BLaER1 treated with 17β-estradiol and CSF1 and Interleukin-3, amounts not matched to agents 10 nM and 100 nM (cell line): ENCODE measurements at regions not wholly inside any gene's neighbourhood (a gene's known extent, or its start where the extent isn't known, plus 50 kb on each side); places are given as distances from the start of the nearest gene placed in this dataset.
"Not testable (repeated sequence)": the region's sequence is repeated elsewhere in the genome, so short reads cannot be mapped to it uniquely, and the experiment has no call there.

Experiments
- H3K27ac ChIP-seq, 11 experiments: shearing (Covaris generic); formaldehyde crosslinking; 2 replicates each; pipeline ENCODE4 v1.8.1; 2022
- H3K27me3 ChIP-seq, 11 experiments: shearing (Covaris generic); formaldehyde crosslinking; 2 replicates each; pipeline ENCODE4 v1.8.1; 2022
- H3K36me3 ChIP-seq, 11 experiments: shearing (Covaris generic); formaldehyde crosslinking; 2 replicates each; pipeline ENCODE4 v1.8.1; 2022
- H3K4me1 ChIP-seq, 10 experiments: shearing (Covaris generic); formaldehyde crosslinking; 2 replicates each; pipeline ENCODE4 v1.8.1; 2022
- H3K4me2 ChIP-seq, 11 experiments: shearing (Covaris generic); formaldehyde crosslinking; 2 replicates each; pipeline ENCODE4 v1.8.1; 2022
- H3K4me3 ChIP-seq, 10 experiments: shearing (Covaris generic); formaldehyde crosslinking; 2 replicates each; pipeline ENCODE4 v1.8.1; 2022
- H3K9ac ChIP-seq, 11 experiments: shearing (Covaris generic); formaldehyde crosslinking; 2 replicates each; pipeline ENCODE4 v1.8.1; 2022
- H3K9me3 ChIP-seq, 11 experiments: shearing (Covaris generic); formaldehyde crosslinking; replicated peaks in 1 of 11; 2 replicates each; pipeline ENCODE4 v1.8.1; 2022
- H4K20me1 ChIP-seq, 11 experiments: shearing (Covaris generic); formaldehyde crosslinking; 2 replicates each; pipeline ENCODE4 v1.8.1; 2022
- Cebpa-rat ChIP-seq, 11 experiments: shearing (Covaris generic); IDR thresholded peaks; 2 replicates each; pipeline ENCODE4 v1.8.1; 2022

DNA sequence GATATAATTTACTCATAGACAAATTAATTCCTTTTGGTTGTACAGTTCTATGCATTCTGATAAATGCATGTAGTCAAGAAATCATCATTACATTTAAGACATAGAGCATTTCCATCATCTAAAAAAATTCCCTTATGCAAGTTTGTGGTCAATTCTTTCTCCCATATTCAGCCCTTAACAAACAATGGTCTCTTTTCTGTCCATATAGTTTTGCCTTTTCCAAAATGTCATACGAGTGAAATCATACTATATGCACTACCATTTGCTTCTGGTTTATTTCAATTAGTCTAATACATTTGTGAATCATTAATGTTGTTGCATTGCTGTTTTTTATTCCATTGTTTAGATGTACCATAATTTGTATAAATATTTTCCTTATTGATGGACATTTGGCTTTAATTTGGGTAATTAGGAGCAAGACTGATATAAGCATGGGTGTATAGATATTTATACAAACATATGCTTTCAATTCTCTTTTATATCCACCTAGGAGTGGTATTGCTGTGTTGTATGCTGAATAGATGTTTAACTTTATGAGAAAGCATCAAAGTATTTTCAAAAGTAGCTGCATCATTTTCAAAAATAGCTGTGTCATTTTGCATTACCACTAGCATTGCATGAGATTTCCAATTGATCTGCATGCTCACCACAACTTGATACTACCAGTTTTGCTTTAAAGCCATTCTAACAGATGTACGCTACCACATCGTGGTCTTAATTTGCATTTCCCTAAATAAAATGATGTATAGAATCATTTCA, 397.0 kb upstream of the ADAMTS5 start:
- Histone ChIP-seq H4K20me1 (no peaks in the 10 kb centered on the region), H3K27ac (no peak overlapping the region), H3K27me3 (no peaks in the 10 kb centered on the region), H3K36me3 (no peaks in the 10 kb centered on the region), H3K9ac (no peak overlapping the region), H3K9me3 (no peaks in the 10 kb centered on the region), H3K4me2 (no peak overlapping the region), H3K4me1 (no peaks in the 10 kb centered on the region), H3K4me3 (no peak overlapping the region)
- TF ChIP-seq Cebpa-rat (IDR thresholded peaks at IDR 0.05), result no peak

- Histone ChIP-seq H3K4me2 (no peak overlapping the region), H3K27ac (no peak overlapping the region), H3K4me1 (no peaks in the 10 kb centered on the region), H3K4me3 (no peak overlapping the region), H3K27me3 (no peaks in the 10 kb centered on the region), H3K9ac (no peak overlapping the region), H3K36me3 (no peaks in the 10 kb centered on the region), H4K20me1 (no peaks in the 10 kb centered on the region), H3K9me3 (no peaks in the 10 kb centered on the region)
- no peak for TF ChIP-seq Cebpa-rat (IDR thresholded peaks at IDR 0.05)
Observed at GRCh38 chr21:27362249-27362648, 395.4 kb upstream of the ADAMTS5 start.

GRCh38 chr21:27359141-27359540, 392.3 kb upstream of the ADAMTS5 start:
- no peak overlapping the region for H3K27ac ChIP-seq
- no peaks in the 10 kb centered on the region for H3K36me3 ChIP-seq
- no peak overlapping the region for H3K9ac ChIP-seq
- H4K20me1 ChIP-seq, result no peaks in the 10 kb centered on the region
- no peak overlapping the region for H3K4me2 ChIP-seq
- H3K27me3 ChIP-seq, result no peaks in the 10 kb centered on the region
- TF ChIP-seq Cebpa-rat (IDR thresholded peaks at IDR 0.05), result no peak
- H3K9me3 ChIP-seq, result no peaks in the 10 kb centered on the region
- no peak overlapping the region for H3K4me3 ChIP-seq
- no peaks in the 10 kb centered on the region for H3K4me1 ChIP-seq

- no peaks in the 10 kb centered on the region for H3K4me1 ChIP-seq
- no peaks in the 10 kb centered on the region for H4K20me1 ChIP-seq
- H3K9me3 ChIP-seq, result no peaks in the 10 kb centered on the region
- no peak overlapping the region for H3K9ac ChIP-seq
- no peak for TF ChIP-seq Cebpa-rat (IDR thresholded peaks at IDR 0.05)
- H3K4me3 ChIP-seq, result no peak overlapping the region
- no peak overlapping the region for H3K27ac ChIP-seq
- H3K4me2 ChIP-seq, result no peak overlapping the region
- no peaks in the 10 kb centered on the region for H3K27me3 ChIP-seq
- no peaks in the 10 kb centered on the region for H3K36me3 ChIP-seq
Observed at GRCh38 chr21:27352885-27353284, 386.0 kb upstream of the ADAMTS5 start.

- no peaks in the 10 kb centered on the region for H3K4me1 ChIP-seq
- no peak overlapping the region for H3K4me2 ChIP-seq
- no peaks in the 10 kb centered on the region for H3K36me3 ChIP-seq
- no peaks in the 10 kb centered on the region for H3K9me3 ChIP-seq
- H3K27ac ChIP-seq, result no peak overlapping the region
- no peak for TF ChIP-seq Cebpa-rat (IDR thresholded peaks at IDR 0.05)
- no peaks in the 10 kb centered on the region for H3K27me3 ChIP-seq
- no peak overlapping the region for H3K4me3 ChIP-seq
- H3K9ac ChIP-seq, result no peak overlapping the region
- H4K20me1 ChIP-seq, result no peaks in the 10 kb centered on the region
Observed at GRCh38 chr21:27346041-27346448, 379.2 kb upstream of the ADAMTS5 start.

- Histone ChIP-seq H3K4me2 (no peak overlapping the region), H3K9ac (no peak overlapping the region), H3K27ac (no peak overlapping the region), H4K20me1 (no peaks in the 10 kb centered on the region), H3K4me1 (no peaks in the 10 kb centered on the region), H3K4me3 (no peak overlapping the region), H3K36me3 (no peaks in the 10 kb centered on the region), H3K27me3 (no peaks in the 10 kb centered on the region), H3K9me3 (0 out of 22 replicates have a peak, but pooled peaks cover 0 to under 1% (median 0%) of the 10 kb centered on the region in 11 experiments)
- TF ChIP-seq Cebpa-rat (IDR thresholded peaks at IDR 0.05), result no peak
Observed at GRCh38 chr21:27339902-27340301, 373.0 kb upstream of the ADAMTS5 start.

GRCh38 chr21:27338007-27338406, 371.1 kb upstream of the ADAMTS5 start:
- H3K27ac ChIP-seq, H3K4me3 ChIP-seq, H3K4me2 ChIP-seq, H3K27me3 ChIP-seq, H3K36me3 ChIP-seq, H3K4me1 ChIP-seq, H3K9ac ChIP-seq, H4K20me1 ChIP-seq: not testable (repeated sequence)
- peaks cover 0 to 10% (median 4%) of the 10 kb centered on the region in 11 experiments; a peak in 4 of 22 replicates for H3K9me3 ChIP-seq

- no peaks in the 10 kb centered on the region for H4K20me1 ChIP-seq
- no peaks in the 10 kb centered on the region for H3K27me3 ChIP-seq
- TF ChIP-seq Cebpa-rat (IDR thresholded peaks at IDR 0.05), result no peak
- H3K36me3 ChIP-seq, result no peaks in the 10 kb centered on the region
- H3K4me1 ChIP-seq, result no peaks in the 10 kb centered on the region
- H3K27ac ChIP-seq, result no peak overlapping the region
- H3K4me3 ChIP-seq, result no peak overlapping the region
- no peak overlapping the region for H3K4me2 ChIP-seq
- H3K9ac ChIP-seq, result no peak overlapping the region
- peaks cover 0 to 10% (median 4%) of the 10 kb centered on the region in 11 experiments; a peak in 4 of 22 replicates for H3K9me3 ChIP-seq
Observed at GRCh38 chr21:27333096-27333495, 366.2 kb upstream of the ADAMTS5 start.

GRCh38 chr21:27329255-27329851, 362.5 kb upstream of the ADAMTS5 start:
- no peak overlapping the region for H3K27ac ChIP-seq
- H3K27me3 ChIP-seq, result no peaks in the 10 kb centered on the region
- TF ChIP-seq Cebpa-rat (IDR thresholded peaks at IDR 0.05), result no peak
- H3K4me2 ChIP-seq, result no peak overlapping the region
- no peaks in the 10 kb centered on the region for H3K4me1 ChIP-seq
- H3K9me3 ChIP-seq, result peaks cover 0 to 5% (median 3%) of the 10 kb centered on the region in 11 experiments; a peak in 4 of 22 replicates
- H3K9ac ChIP-seq, result no peak overlapping the region
- no peaks in the 10 kb centered on the region for H3K36me3 ChIP-seq
- no peak overlapping the region for H3K4me3 ChIP-seq
- no peaks in the 10 kb centered on the region for H4K20me1 ChIP-seq

- Histone ChIP-seq H3K4me3 (no peak overlapping the region), H3K36me3 (no peaks in the 10 kb centered on the region), H4K20me1 (no peaks in the 10 kb centered on the region), H3K27me3 (no peaks in the 10 kb centered on the region), H3K9me3 (no peaks in the 10 kb centered on the region), H3K9ac (no peak overlapping the region), H3K4me1 (no peaks in the 10 kb centered on the region), H3K27ac (no peak overlapping the region), H3K4me2 (no peak overlapping the region)
- no peak for TF ChIP-seq Cebpa-rat (IDR thresholded peaks at IDR 0.05)
Observed at GRCh38 chr21:27326301-27326700, 359.4 kb upstream of the ADAMTS5 start.
